ENCODE measurements at regions not wholly inside any gene's neighbourhood (a gene's known extent, or its start where the extent isn't known, plus 50 kb on each side); places are given as distances from the start of the nearest gene placed in this dataset.

- FAIRE-seq (no peak), DNase-seq (ENCODE audit: low read depth, low spot score) (no peak)
- Histone ChIP-seq H3K27me3 (ENCODE audit: control insufficient read depth in 2 of 2, insufficient read depth in 2 of 2, low read length in 2 of 2) (no peaks in the 10 kb centered on the region), H3K9me1 (replicated peaks; ENCODE audit: control insufficient read depth, extremely low read depth, insufficient read depth, low read length) (no peaks in the 10 kb centered on the region), H3K4me1 (ENCODE audit: control insufficient read depth, extremely low read depth, insufficient read depth, low read length) (peaks cover 15% of the 10 kb centered on the region), H3K27ac (ENCODE audit: insufficient read depth, low read depth, low read length) (no peak overlapping the region), H3K9me3 (replicated peaks; ENCODE audit: control insufficient read depth, insufficient read depth, low read length) (no peaks in the 10 kb centered on the region), H3K4me3 (replicated peaks in 1 of 3; ENCODE audit: insufficient read depth in 1 of 3, low read depth in 1 of 3, low read length in 3 of 3) (no peak overlapping the region), H4K20me1 (replicated peaks; ENCODE audit: control insufficient read depth, extremely low read depth, insufficient read depth, low read length) (no peaks in the 10 kb centered on the region), H3K9ac (replicated peaks; ENCODE audit: extremely low read depth, insufficient read depth, low read length) (no peak overlapping the region), H3K36me3 (ENCODE audit: control insufficient read depth in 2 of 2, extremely low read depth in 1 of 2, insufficient read depth in 2 of 2, low read length in 2 of 2) (no peaks in the 10 kb centered on the region), H3K4me2 (ENCODE audit: insufficient read depth, low read length) (no peak overlapping the region), H2AFZ (ENCODE audit: low read depth, low read length) (no peak overlapping the region), H3K79me2 (ENCODE audit: control insufficient read depth, insufficient read depth, low read length) (no peaks in the 10 kb centered on the region)
- ChIA-PET CTCF (interaction anchor here (1.1 kb wide), 1 partner anchor 10 kb away, joined by 4 read pairs; no protein-coding TSS in a partner anchor), POLR2A (no interaction called here)
- TF ChIP-seq EZH2 (IDR thresholded peaks at IDR 0.05; ENCODE audit: borderline replicate concordance, low read depth, low read length, severe bottlenecking) (no peak), POLR2A (IDR thresholded peaks at IDR 0.05; ENCODE audit: low read depth, low read length) (no peak), GATA2 (IDR thresholded peaks at IDR 0.05; ENCODE audit: insufficient read depth, insufficient read length, low read depth, low read length) (no peak), JUN (IDR thresholded peaks at IDR 0.05; ENCODE audit: borderline replicate concordance, insufficient read depth, insufficient read length, low read depth) (no peak), FOS (IDR thresholded peaks at IDR 0.05; ENCODE audit: borderline replicate concordance, insufficient read depth, low read length) (no peak), POLR2AphosphoS5 (IDR thresholded peaks at IDR 0.05; ENCODE audit: insufficient read depth, low read depth, low read length) (no peak), CTCF (IDR thresholded peaks at IDR 0.05; ENCODE audit: extremely low read depth in 1 of 2, insufficient read depth in 1 of 2, low read depth in 1 of 2, low read length in 2 of 2) (no peak), MAX (IDR thresholded peaks at IDR 0.05; ENCODE audit: insufficient read depth, insufficient read length) (no peak), MYC (IDR thresholded peaks at IDR 0.05; ENCODE audit: low read depth, low read length) (no peak)
- dilution Hi-C loops (cut with MboI; ENCODE audit: extremely low pct_ligation_motif_present, low sequenced_read_pairs) (no loop called here), intact Hi-C loops (cut with micrococcal nuclease) (no loop called here)
- no TSS peak for BruUV-seq (replicated peaks)
Observed at GRCh38 chr15:39208187-39208586, 372.7 kb upstream of the THBS1 start.

Data from endothelial cell of umbilical vein (primary cell).